OCI-LY7 (cell line): ENCODE measurements at regions not wholly inside any gene's neighbourhood (a gene's known extent, or its start where the extent isn't known, plus 50 kb on each side); places are given as distances from the start of the nearest gene placed in this dataset.

ENCODE experiments used
- CTCF ChIP-seq: fragments of 200-600 bp; sonication (generic); conservative IDR thresholded peaks from 2 replicates; pipeline ENCODE4 v1.5.1; 2014; ENCODE audit warnings: mild to moderate bottlenecking, antibody characterized with exemption, low read length, moderate library complexity, mixed read lengths
- EZH2phosphoT487 ChIP-seq: fragments of 200-600 bp; sonication (generic); IDR thresholded peaks from 2 replicates; pipeline ENCODE4 v1.6.1; 2018; ENCODE audit warnings: low read depth, borderline replicate concordance, mild to moderate bottlenecking, mixed run types, antibody characterized with exemption, low read length, moderate library complexity, mixed read lengths

DNA sequence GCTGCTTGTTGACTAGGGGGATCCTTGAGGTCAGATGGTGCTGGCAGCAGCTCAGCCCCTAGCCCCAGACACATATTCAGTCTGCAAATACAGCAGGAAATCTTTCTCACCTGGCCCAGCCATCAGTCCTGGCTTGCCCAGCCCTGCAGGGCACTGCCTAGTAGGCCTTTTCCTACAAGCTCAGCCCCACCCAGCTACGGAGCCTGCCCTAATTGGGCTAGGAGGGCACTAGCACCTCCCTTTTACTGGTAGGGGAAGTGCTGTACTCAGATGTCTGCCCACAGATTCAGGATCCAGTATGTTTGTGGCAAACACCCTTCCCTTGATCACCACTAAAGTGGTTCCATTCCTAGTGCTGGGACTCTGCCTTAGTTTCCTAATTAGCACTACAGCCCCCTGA, 257.1 kb upstream of the CADM1 start:
- TF ChIP-seq CTCF (no peak), EZH2phosphoT487 (no peak)
